Mesenchymal stem cell (in vitro differentiated cells and primary cell): ENCODE measurements at regions not wholly inside any gene's neighbourhood (a gene's known extent, or its start where the extent isn't known, plus 50 kb on each side); places are given as distances from the start of the nearest gene placed in this dataset.
A peak's percentile ranks its signal among the peaks of the same experiment; 100 is the strongest.

ENCODE experiments used
- DNase-seq: peaks from one replicate; pipeline ENCODE4 v3.0.0-alpha.2; 2013
- H2AFZ ChIP-seq: one replicate; pipeline ENCODE4 v1.6.1; 2013; ENCODE audit warnings: low read depth, mild to moderate bottlenecking, control low read depth, inconsistent platforms, low read length, moderate library complexity
- H2AK5ac ChIP-seq: 2 replicates; pipeline ENCODE4 v1.6.1; 2013; ENCODE audit warnings: low read length, moderate library complexity, mild to moderate bottlenecking, inconsistent platforms; ENCODE audit not compliant: severe bottlenecking
- H2BK120ac ChIP-seq: one replicate; pipeline ENCODE4 v1.6.1; 2013; ENCODE audit warnings: low read depth, mild to moderate bottlenecking, inconsistent platforms, low read length, moderate library complexity
- H2BK12ac ChIP-seq, 2 experiments: one replicate each; pipeline ENCODE4 v1.6.1; 2013; ENCODE audit warnings: inconsistent platforms in 2 of 2, low read length in 2 of 2, mild to moderate bottlenecking in 2 of 2, moderate library complexity in 2 of 2, control low read depth in 1 of 2
- H2BK15ac ChIP-seq: one replicate; pipeline ENCODE4 v1.6.1; 2013; ENCODE audit warnings: mild to moderate bottlenecking, low read depth, inconsistent platforms; ENCODE audit not compliant: poor library complexity, severe bottlenecking
- H2BK5ac ChIP-seq: 2 replicates; pipeline ENCODE4 v1.6.1; 2013; ENCODE audit warnings: low read depth, mild to moderate bottlenecking, low read length, control low read depth, inconsistent platforms; ENCODE audit not compliant: poor library complexity, severe bottlenecking
- H3K14ac ChIP-seq, 2 experiments: one replicate each; pipeline ENCODE4 v1.6.1; 2013; ENCODE audit warnings: inconsistent platforms in 2 of 2, low read length in 2 of 2, control low read depth in 1 of 2, mild to moderate bottlenecking in 1 of 2, moderate library complexity in 1 of 2
- H3K18ac ChIP-seq, 2 experiments: one replicate each; pipeline ENCODE4 v1.6.1; 2013; ENCODE audit warnings: inconsistent platforms in 2 of 2, low read length in 2 of 2, control low read depth in 1 of 2, low read depth in 1 of 2, mild to moderate bottlenecking in 1 of 2
- H3K23ac ChIP-seq, 2 experiments: one replicate each; pipeline ENCODE4 v1.6.1; 2013; ENCODE audit warnings: inconsistent platforms in 2 of 2, low read length in 2 of 2, mild to moderate bottlenecking in 2 of 2, moderate library complexity in 2 of 2, control low read depth in 1 of 2
- H3K27ac ChIP-seq: 2 replicates; pipeline ENCODE4 v1.5.1; 2013; ENCODE audit warnings: mild to moderate bottlenecking, moderate library complexity, low read length, control low read depth, inconsistent platforms; ENCODE audit not compliant: poor library complexity, severe bottlenecking
- H3K27me3 ChIP-seq, 2 experiments: 2 replicates each; pipeline versions ENCODE4 v1.6.1 to v1.7.0; 2013; ENCODE audit warnings: low read length in 2 of 2, mild to moderate bottlenecking in 2 of 2, moderate library complexity in 2 of 2, control low read depth in 1 of 2, inconsistent platforms in 1 of 2; ENCODE audit not compliant: control insufficient read depth in 1 of 2, insufficient read depth in 1 of 2
- H3K36me3 ChIP-seq, 2 experiments: 2 replicates each; pipeline versions ENCODE4 v1.6.1 to v1.7.0; 2013; ENCODE audit warnings: low read length in 2 of 2, control low read depth in 1 of 2, inconsistent platforms in 1 of 2, low read depth in 1 of 2, mild to moderate bottlenecking in 1 of 2; ENCODE audit not compliant: insufficient read depth in 2 of 2, control insufficient read depth in 1 of 2
- H3K4ac ChIP-seq, 2 experiments: one replicate each; pipeline ENCODE4 v1.6.1; 2013; ENCODE audit warnings: inconsistent platforms in 2 of 2, low read length in 2 of 2, mild to moderate bottlenecking in 2 of 2, moderate library complexity in 2 of 2, control low read depth in 1 of 2, low read depth in 1 of 2
- H3K4me1 ChIP-seq: 2 replicates; pipeline ENCODE4 v1.6.1; 2013; ENCODE audit warnings: low read depth, low read length, control low read depth; ENCODE audit not compliant: control insufficient read depth, insufficient read depth
- H3K4me2 ChIP-seq: 2 replicates; pipeline ENCODE4 v1.6.1; 2013; ENCODE audit warnings: low read length, mild to moderate bottlenecking, inconsistent platforms; ENCODE audit not compliant: poor library complexity, severe bottlenecking
- H3K4me3 ChIP-seq, 2 experiments: 2 replicates each; pipeline versions ENCODE4 v1.5.1 to v1.7.0; 2013; ENCODE audit warnings: low read length in 2 of 2, mild to moderate bottlenecking in 2 of 2, control low read depth in 1 of 2, low read depth in 1 of 2; ENCODE audit not compliant: insufficient read depth in 1 of 2
- H3K79me1 ChIP-seq: replicated peaks from 2 replicates; pipeline ENCODE4 v1.6.1; 2013; ENCODE audit warnings: mild to moderate bottlenecking, control low read depth, low read length, inconsistent platforms; ENCODE audit not compliant: poor library complexity, severe bottlenecking
- H3K9ac ChIP-seq: 2 replicates; pipeline ENCODE4 v1.7.0; 2013; ENCODE audit warnings: mild to moderate bottlenecking, low read length, moderate library complexity
- H3K9me3 ChIP-seq: 2 replicates; pipeline ENCODE4 v1.7.0; 2013; ENCODE audit warnings: mild to moderate bottlenecking, low read length; ENCODE audit not compliant: control insufficient read depth
- H4K8ac ChIP-seq: one replicate; pipeline ENCODE4 v1.6.1; 2013; ENCODE audit warnings: inconsistent platforms, mild to moderate bottlenecking, low read length, moderate library complexity
- H4K91ac ChIP-seq: one replicate; pipeline ENCODE4 v1.6.1; 2013; ENCODE audit warnings: mild to moderate bottlenecking, low read length, inconsistent platforms
- WGBS: methylation state at CpG from one replicate; pipeline ENCODE4 v1.1.7; 2013; ENCODE audit warnings: mixed read lengths; 5-methylcytosine and 5-hydroxymethylcytosine counted together

GRCh38 chr2:12231288-12231687 lies 484.9 kb downstream of the LPIN1 start:
- H3K4me1 ChIP-seq, result no peaks in the 10 kb centered on the region
- no peak for DNase-seq
- no peak overlapping the region for H3K4me3 ChIP-seq
- H3K14ac ChIP-seq, result no peak overlapping the region
- no peak overlapping the region for H3K4me2 ChIP-seq
- H2BK120ac ChIP-seq, result no peak overlapping the region
- H2AFZ ChIP-seq, result no peak overlapping the region
- no peaks in the 10 kb centered on the region for H3K36me3 ChIP-seq
- WGBS, result 80% methylated on average over 1 of the region's 2 CpGs
- H3K18ac ChIP-seq, result no peak overlapping the region
- H2AK5ac ChIP-seq, result no peak overlapping the region
- no peak overlapping the region for H4K8ac ChIP-seq
- H3K4ac ChIP-seq, result no peak overlapping the region
- H2BK12ac ChIP-seq, result no peak overlapping the region
- H3K79me1 ChIP-seq, result no peaks in the 10 kb centered on the region
- H3K9ac ChIP-seq, result no peak overlapping the region
- H2BK5ac ChIP-seq, result no peak overlapping the region
- no peaks in the 10 kb centered on the region for H3K27me3 ChIP-seq
- no peak overlapping the region for H4K91ac ChIP-seq
- H3K9me3 ChIP-seq, result no peaks in the 10 kb centered on the region
- no peak overlapping the region for H2BK15ac ChIP-seq
- no peak overlapping the region for H3K27ac ChIP-seq
- no peak overlapping the region for H3K23ac ChIP-seq

DNA sequence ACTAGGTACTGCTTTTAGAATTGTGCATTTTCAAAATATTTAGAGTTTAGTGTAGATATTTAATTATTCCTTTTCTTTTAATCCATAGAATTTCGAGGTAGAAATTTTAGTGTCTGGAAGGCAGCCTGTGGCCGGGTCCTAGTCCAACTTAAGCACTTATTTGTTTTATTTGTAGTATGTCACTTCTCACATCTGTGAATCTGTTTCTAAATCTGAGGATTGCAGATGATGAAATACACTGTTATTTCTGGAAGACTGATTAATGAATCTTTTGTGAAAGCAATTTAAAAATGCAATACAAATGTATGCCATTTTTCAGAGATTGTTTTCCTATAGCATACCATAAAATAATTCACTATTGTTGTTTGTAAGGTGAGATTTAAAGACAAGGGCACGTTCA lies 483.9 kb upstream of the TRIB2 start:
- Histone ChIP-seq H4K91ac (no peak overlapping the region), H3K79me1 (no peaks in the 10 kb centered on the region), H2BK12ac (no peak overlapping the region), H2BK5ac (no peak overlapping the region), H3K9ac (no peak overlapping the region), H3K27me3 (no peaks in the 10 kb centered on the region), H3K4me2 (no peak overlapping the region), H3K36me3 (no peaks in the 10 kb centered on the region), H3K14ac (no peak overlapping the region), H3K4me3 (no peak overlapping the region), H3K27ac (no peak overlapping the region), H3K9me3 (no peaks in the 10 kb centered on the region), H2BK15ac (no peak overlapping the region), H3K18ac (no peak overlapping the region), H3K4me1 (no peaks in the 10 kb centered on the region), H4K8ac (no peak overlapping the region), H3K23ac (no peak overlapping the region), H3K4ac (no peak overlapping the region), H2AK5ac (no peak overlapping the region), H2AFZ (no peak overlapping the region), H2BK120ac (no peak overlapping the region)
- WGBS, result 100% methylated on average over 1 of the region's 3 CpGs
- no peak for DNase-seq

DNA sequence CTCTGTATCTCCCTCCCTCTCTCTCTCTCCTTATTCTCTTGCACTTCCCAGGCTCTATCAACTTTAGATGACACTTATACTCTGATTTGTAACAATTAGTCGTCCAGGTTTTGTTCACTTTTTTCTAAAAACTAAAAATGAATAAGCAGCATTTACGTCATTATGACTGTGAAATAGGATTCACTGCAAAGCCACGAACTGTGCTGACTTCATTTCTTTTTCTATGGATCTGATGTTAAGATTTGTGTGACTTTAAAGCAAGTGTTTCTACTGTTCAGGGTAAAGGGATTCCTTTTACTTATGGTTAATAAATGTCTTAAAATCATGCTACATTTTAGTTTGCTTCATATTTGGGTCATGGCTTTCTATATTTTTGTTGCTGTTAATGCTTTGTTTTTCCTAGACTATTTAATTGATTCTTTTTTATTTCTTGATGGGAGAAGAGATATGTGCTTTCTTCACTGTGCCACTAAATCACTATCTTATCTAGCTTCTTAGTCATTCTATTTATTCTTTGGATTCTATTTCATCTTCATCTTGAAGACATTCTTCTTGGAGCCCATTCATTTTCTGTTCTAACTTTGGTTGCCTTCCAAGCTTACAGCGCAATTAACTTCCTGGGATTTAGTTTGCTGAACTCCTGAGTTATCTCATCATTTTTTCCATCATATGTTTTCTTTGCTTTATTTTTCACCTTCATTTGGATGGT lies 480.4 kb upstream of the TRIB2 start:
- Histone ChIP-seq H2BK12ac (no peak overlapping the region), H3K79me1 (no peaks in the 10 kb centered on the region), H3K27ac (no peak overlapping the region), H3K4me3 (no peak overlapping the region), H3K23ac (no peak overlapping the region), H3K4me1 (no peaks in the 10 kb centered on the region), H3K14ac (no peak overlapping the region), H3K9me3 (no peaks in the 10 kb centered on the region), H2AK5ac (no peak overlapping the region), H4K91ac (no peak overlapping the region), H2BK5ac (no peak overlapping the region), H2BK15ac (no peak overlapping the region), H3K36me3 (no peaks in the 10 kb centered on the region), H3K9ac (no peak overlapping the region), H2AFZ (no peak overlapping the region), H3K18ac (no peak overlapping the region), H3K27me3 (no peaks in the 10 kb centered on the region), H3K4me2 (no peak overlapping the region), H4K8ac (no peak overlapping the region), H3K4ac (no peak overlapping the region), H2BK120ac (no peak overlapping the region)
- DNase-seq, result peak; percentile 62
- WGBS, result 76% methylated on average over 4 of the region's 4 CpGs

- H3K27me3 ChIP-seq, result no peaks in the 10 kb centered on the region
- H2AK5ac ChIP-seq, result no peak overlapping the region
- no peak overlapping the region for H3K4me2 ChIP-seq
- H3K4me1 ChIP-seq, result no peaks in the 10 kb centered on the region
- no peaks in the 10 kb centered on the region for H3K79me1 ChIP-seq
- no peak overlapping the region for H2BK120ac ChIP-seq
- no peaks in the 10 kb centered on the region for H3K36me3 ChIP-seq
- H4K8ac ChIP-seq, result no peak overlapping the region
- no peak overlapping the region for H3K18ac ChIP-seq
- H4K91ac ChIP-seq, result no peak overlapping the region
- no peak overlapping the region for H2BK5ac ChIP-seq
- no peaks in the 10 kb centered on the region for H3K9me3 ChIP-seq
- no peak overlapping the region for H3K4ac ChIP-seq
- no peak overlapping the region for H3K23ac ChIP-seq
- H2AFZ ChIP-seq, result no peak overlapping the region
- no peak overlapping the region for H3K14ac ChIP-seq
- no peak overlapping the region for H2BK15ac ChIP-seq
- H3K4me3 ChIP-seq, result no peak overlapping the region
- H3K27ac ChIP-seq, result no peak overlapping the region
- H2BK12ac ChIP-seq, result no peak overlapping the region
- H3K9ac ChIP-seq, result no peak overlapping the region
- no peak for DNase-seq
Observed at GRCh38 chr2:12240206-12240605, 476.5 kb upstream of the TRIB2 start.
